Ishikawa (cell line): ENCODE measurements at regions not wholly inside any gene's neighbourhood (a gene's known extent, or its start where the extent isn't known, plus 50 kb on each side); places are given as distances from the start of the nearest gene placed in this dataset.

Source experiments
- CEBPB ChIP-seq: IDR thresholded peaks from 2 replicates; pipeline ENCODE4 v1.6.1; 2012
- CREB1 ChIP-seq: IDR thresholded peaks from 2 replicates; pipeline ENCODE4 v1.6.1; 2012; ENCODE audit warnings: low read depth
- EGR1 ChIP-seq: IDR thresholded peaks from 2 replicates; pipeline ENCODE4 v1.6.1; 2012
- EP300 ChIP-seq: IDR thresholded peaks from 2 replicates; pipeline ENCODE4 v1.6.1; 2012; ENCODE audit warnings: borderline replicate concordance
- FOXM1 ChIP-seq: IDR thresholded peaks from 2 replicates; pipeline ENCODE4 v1.6.1; 2012; ENCODE audit warnings: low read depth, borderline replicate concordance
- MAX ChIP-seq: IDR thresholded peaks from 2 replicates; pipeline ENCODE4 v1.6.1; 2012
- NFIC ChIP-seq: IDR thresholded peaks from 2 replicates; pipeline ENCODE4 v1.6.1; 2012
- RAD21 ChIP-seq: IDR thresholded peaks from 2 replicates; pipeline ENCODE4 v1.6.1; 2012; ENCODE audit warnings: low read depth
- TAF1 ChIP-seq: IDR thresholded peaks from 2 replicates; pipeline ENCODE4 v1.6.1; 2012; ENCODE audit warnings: low read depth, mild to moderate bottlenecking
- TCF12 ChIP-seq: IDR thresholded peaks from 2 replicates; pipeline ENCODE4 v1.6.1; 2012; ENCODE audit warnings: low read depth
- TEAD4 ChIP-seq: IDR thresholded peaks from 2 replicates; pipeline ENCODE4 v1.6.1; 2012
- YY1 ChIP-seq: IDR thresholded peaks from 2 replicates; pipeline ENCODE4 v1.6.1; 2012; ENCODE audit warnings: low read depth
- ZBTB7A ChIP-seq: IDR thresholded peaks from 2 replicates; pipeline ENCODE4 v1.6.1; 2012; ENCODE audit warnings: low read depth
- TF ChIP-seq, protein P1 (sequence below): IDR thresholded peaks from 2 replicates; pipeline ENCODE4 v1.6.1; 2012
- TF ChIP-seq, protein P2 (sequence below): IDR thresholded peaks from 2 replicates; pipeline ENCODE4 v1.6.1; 2012; ENCODE audit warnings: low read depth, mild to moderate bottlenecking

DNA sequence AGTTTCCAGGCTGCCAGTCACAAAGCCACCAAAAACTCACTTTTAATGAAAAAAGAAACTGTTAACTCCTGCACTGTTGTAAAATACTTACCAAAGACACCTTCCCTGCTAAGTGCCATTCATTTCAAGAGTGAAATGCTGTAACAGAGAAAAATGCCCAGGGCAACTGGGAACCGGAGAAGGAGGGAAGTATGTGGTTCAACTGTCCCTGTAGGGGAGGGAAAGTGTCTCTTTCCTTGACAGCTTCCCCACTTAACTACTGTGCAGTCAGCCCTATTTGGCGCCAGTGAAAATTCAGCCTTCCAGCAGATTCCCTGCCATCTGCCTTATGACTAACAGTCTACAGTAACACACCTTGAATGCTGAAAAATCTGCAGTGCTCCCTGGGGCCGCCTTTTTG, 789.0 kb downstream of the DIAPH3 start:
- TF ChIP-seq ZBTB7A (no peak), TEAD4 (no peak), YY1 (no peak), NFIC (no peak), RAD21 (no peak), TCF12 (no peak)

- TF ChIP-seq EGR1 (no peak), ZBTB7A (no peak), FOXM1 (no peak), NFIC (no peak), YY1 (no peak), CREB1 (no peak), TCF12 (no peak), EP300 (no peak), RAD21 (no peak), TAF1 (no peak), MAX (no peak)
- TF ChIP-seq, protein P1, sequence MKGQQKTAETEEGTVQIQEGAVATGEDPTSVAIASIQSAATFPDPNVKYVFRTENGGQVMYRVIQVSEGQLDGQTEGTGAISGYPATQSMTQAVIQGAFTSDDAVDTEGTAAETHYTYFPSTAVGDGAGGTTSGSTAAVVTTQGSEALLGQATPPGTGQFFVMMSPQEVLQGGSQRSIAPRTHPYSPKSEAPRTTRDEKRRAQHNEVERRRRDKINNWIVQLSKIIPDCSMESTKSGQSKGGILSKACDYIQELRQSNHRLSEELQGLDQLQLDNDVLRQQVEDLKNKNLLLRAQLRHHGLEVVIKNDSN, result no peak
- TF ChIP-seq, protein P2, sequence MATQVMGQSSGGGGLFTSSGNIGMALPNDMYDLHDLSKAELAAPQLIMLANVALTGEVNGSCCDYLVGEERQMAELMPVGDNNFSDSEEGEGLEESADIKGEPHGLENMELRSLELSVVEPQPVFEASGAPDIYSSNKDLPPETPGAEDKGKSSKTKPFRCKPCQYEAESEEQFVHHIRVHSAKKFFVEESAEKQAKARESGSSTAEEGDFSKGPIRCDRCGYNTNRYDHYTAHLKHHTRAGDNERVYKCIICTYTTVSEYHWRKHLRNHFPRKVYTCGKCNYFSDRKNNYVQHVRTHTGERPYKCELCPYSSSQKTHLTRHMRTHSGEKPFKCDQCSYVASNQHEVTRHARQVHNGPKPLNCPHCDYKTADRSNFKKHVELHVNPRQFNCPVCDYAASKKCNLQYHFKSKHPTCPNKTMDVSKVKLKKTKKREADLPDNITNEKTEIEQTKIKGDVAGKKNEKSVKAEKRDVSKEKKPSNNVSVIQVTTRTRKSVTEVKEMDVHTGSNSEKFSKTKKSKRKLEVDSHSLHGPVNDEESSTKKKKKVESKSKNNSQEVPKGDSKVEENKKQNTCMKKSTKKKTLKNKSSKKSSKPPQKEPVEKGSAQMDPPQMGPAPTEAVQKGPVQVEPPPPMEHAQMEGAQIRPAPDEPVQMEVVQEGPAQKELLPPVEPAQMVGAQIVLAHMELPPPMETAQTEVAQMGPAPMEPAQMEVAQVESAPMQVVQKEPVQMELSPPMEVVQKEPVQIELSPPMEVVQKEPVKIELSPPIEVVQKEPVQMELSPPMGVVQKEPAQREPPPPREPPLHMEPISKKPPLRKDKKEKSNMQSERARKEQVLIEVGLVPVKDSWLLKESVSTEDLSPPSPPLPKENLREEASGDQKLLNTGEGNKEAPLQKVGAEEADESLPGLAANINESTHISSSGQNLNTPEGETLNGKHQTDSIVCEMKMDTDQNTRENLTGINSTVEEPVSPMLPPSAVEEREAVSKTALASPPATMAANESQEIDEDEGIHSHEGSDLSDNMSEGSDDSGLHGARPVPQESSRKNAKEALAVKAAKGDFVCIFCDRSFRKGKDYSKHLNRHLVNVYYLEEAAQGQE, result no peak
Measured at GRCh38 chr13:59384154-59384553, 779.6 kb downstream of the DIAPH3 start.

DNA sequence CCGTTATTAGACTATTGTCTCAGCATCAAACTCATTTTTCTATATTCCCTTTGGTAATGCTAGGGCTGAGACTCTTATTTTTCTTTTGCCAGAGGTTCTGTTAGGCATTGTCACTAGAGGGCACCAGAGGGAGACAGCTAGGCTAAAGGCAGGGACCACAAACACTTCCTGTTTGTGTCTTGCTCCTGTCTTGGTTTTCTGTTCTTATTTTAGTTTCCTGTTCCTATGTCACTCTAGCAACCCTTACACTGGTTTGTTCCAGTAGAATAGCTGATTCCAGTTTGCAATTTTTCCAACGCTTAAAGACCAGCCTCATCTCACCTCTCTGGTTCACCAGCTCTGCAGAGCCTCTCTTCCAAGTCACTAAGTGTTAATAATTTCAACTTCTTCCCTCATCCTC, 772.0 kb downstream of the DIAPH3 start:
- peak; percentile 86 for TF ChIP-seq RAD21
- TF ChIP-seq EP300, result no peak
- no peak for TF ChIP-seq NFIC

- TF ChIP-seq TAF1, result no peak
- TF ChIP-seq YY1, result no peak
- TF ChIP-seq EP300, result no peak
- no peak for TF ChIP-seq MAX
- no peak for TF ChIP-seq TCF12
- no peak for TF ChIP-seq TEAD4
Measured at GRCh38 chr13:59392328-59392727, 771.4 kb downstream of the DIAPH3 start.

GRCh38 chr13:59394496-59394895, 769.2 kb downstream of the DIAPH3 start:
- no peak for TF ChIP-seq EGR1
- TF ChIP-seq, protein P1, result no peak
- no peak for TF ChIP-seq NFIC
- no peak for TF ChIP-seq CREB1
- no peak for TF ChIP-seq TAF1
- TF ChIP-seq, protein P2, result no peak
- TF ChIP-seq ZBTB7A, result no peak
- TF ChIP-seq MAX, result no peak
- TF ChIP-seq TEAD4, result no peak
- no peak for TF ChIP-seq RAD21
- TF ChIP-seq TCF12, result no peak
- no peak for TF ChIP-seq CEBPB
- no peak for TF ChIP-seq EP300
- TF ChIP-seq FOXM1, result no peak
- TF ChIP-seq YY1, result no peak

DNA sequence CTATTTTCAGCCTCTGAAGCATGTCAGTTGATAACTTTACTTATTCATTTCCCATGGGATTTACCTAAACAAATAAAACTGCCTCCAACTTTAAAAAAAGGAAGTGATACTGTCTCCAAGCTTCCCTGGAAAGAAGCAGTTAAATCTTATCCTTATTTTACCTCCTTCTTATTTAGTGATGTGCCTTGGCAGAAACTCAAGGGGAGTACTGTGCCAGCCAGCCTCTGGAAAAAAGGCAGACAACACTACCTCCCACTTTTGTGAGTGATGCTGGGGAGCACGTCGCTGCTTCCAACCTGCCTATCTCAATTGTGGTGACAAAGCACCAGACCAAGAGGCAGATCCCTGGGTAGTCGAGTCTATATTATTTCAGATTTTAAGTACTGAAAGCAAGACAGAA, 765.6 kb downstream of the DIAPH3 start:
- TF ChIP-seq CREB1 (no peak), YY1 (no peak), TAF1 (no peak), TEAD4 (no peak), TCF12 (no peak), EGR1 (no peak), CEBPB (no peak), EP300 (no peak), RAD21 (no peak), FOXM1 (no peak), ZBTB7A (no peak)
- TF ChIP-seq, protein P2, result no peak
